ENCODE measurements at regions not wholly inside any gene's neighbourhood (a gene's known extent, or its start where the extent isn't known, plus 50 kb on each side); places are given as distances from the start of the nearest gene placed in this dataset.

- DNase-seq: no peak
These were observed 58.6 kb upstream of the OSR1 start for GRCh38 chr2:19416784-19417684.

DNA sequence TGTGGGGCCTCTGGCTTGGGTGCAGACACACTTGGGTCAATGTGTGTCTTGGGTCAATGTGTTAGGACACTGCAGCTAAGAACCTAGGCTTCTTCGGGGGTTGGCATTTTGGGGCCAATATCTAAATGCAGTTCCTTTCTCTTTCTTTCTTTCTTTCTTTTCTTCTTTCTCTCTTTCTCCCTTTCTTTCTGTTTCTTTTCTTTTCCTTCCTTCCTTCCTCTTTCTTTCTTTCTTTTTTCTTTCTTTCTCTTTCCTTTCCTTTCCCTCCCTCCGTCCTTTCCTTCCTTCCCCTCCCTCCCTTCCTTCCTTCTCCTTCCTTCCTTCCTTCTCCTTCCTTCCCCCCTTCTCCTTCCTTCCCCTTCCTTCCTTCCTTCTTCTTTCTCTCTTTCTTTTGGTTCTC is 57.7 kb upstream of the OSR1 start:
- DNase-seq: no peak

GRCh38 chr2:19409046-19409445 is 50.6 kb upstream of the OSR1 start:
- no peak for DNase-seq

GRCh38 chr2:19408592-19408991 is 50.2 kb upstream of the OSR1 start:
- DNase-seq: no peak

Data from activated CD4-positive, alpha-beta T cell treated with anti-CD3 and anti-CD28 coated beads, Interleukin-2, amount 50 U/mL, for 48 hours (primary cell).